Activated CD4-positive, alpha-beta T cell treated with anti-CD3 and anti-CD28 coated beads, Interleukin-2, amount 50 U/mL, for 16 hours (primary cell): ENCODE measurements at regions not wholly inside any gene's neighbourhood (a gene's known extent, or its start where the extent isn't known, plus 50 kb on each side); places are given as distances from the start of the nearest gene placed in this dataset.

Experiments used
- DNase-seq: peaks from one replicate; pipeline ENCODE4 v3.0.0-alpha.2; 2020

GRCh38 chr9:118609355-118610044 lies 759.7 kb downstream of the BRINP1 start:
- no peak for DNase-seq

DNA sequence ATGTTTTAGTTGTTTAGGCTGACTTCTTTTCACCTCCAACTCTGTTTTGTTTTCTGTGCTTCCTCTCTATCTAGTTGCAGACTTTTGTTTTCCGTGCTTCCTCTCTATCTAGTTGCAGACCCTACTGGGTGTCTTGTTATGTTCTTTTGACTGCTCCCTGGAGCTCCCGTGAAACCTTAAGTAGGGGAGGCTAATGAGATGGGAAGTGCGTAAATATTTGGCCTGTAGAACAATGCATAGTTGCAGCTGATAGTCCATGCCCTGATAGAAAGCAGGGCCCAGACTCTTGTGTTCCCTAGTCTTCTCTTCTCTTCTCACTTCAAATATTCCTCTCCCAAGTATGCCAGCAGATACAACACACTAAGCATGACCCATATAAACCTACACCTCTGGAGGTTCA lies 757.0 kb downstream of the BRINP1 start:
- no peak for DNase-seq

- DNase-seq = no peak
Measured at GRCh38 chr9:118613996-118614395, 755.2 kb downstream of the BRINP1 start.

DNA sequence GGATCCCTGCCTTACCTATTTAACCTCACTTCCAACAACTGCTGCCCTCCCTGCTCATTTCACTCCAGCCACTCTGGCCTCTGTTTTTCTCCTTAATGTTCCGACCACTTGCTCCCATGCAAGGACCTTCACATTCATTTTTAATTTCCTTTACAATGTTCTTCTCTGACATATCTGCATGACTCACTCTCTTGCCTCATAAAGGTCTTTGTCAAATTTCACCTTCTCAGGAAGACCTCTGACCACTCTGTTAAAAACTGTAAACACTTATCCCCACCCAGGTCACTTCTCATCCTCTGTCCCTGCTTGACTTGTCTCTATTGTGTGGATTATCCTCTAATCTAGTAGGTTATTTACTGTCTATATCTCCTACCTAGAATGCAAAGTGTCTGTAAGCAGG lies 751.2 kb downstream of the BRINP1 start:
- DNase-seq = no peak

DNA sequence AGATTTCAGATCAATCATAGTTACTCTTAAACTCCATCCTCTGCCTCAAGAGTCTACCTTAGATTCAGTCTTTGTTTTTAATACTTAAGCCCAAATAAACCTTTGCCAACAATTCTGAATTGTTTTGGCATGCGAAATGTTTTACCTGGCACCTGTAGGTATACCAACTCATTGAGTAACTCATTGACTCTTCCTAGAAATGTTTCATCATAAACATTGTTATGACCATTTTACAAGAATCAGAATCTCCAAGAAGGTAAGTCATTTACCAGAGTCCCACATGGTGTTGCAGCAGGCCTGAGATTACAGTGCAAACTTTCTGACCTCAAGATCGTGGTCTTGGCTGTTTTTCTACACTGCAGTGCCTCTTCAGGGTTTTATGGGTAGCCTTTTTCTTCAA lies 750.4 kb downstream of the BRINP1 start:
- no peak for DNase-seq

GRCh38 chr9:118624608-118625007 lies 744.6 kb downstream of the BRINP1 start:
- no peak for DNase-seq

DNA sequence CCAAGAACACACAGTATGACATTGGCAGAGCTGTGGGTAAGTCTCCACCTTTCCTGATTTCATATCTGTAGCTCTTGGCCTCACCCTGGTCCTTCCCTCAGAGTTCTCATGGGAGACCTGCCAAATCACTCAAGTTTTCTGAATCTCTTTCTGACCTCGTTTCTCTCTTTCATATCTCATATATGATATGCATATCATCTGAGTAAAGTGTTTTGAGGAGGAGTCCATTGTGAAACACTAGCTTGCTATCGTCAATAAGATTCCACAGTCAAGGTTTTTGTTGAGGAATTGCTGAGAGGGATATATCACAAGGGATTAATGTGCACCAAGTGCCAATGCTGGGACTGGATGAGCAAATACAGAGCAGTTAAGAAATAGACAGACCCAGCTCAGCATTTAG lies 739.2 kb downstream of the BRINP1 start:
- no peak for DNase-seq

DNA sequence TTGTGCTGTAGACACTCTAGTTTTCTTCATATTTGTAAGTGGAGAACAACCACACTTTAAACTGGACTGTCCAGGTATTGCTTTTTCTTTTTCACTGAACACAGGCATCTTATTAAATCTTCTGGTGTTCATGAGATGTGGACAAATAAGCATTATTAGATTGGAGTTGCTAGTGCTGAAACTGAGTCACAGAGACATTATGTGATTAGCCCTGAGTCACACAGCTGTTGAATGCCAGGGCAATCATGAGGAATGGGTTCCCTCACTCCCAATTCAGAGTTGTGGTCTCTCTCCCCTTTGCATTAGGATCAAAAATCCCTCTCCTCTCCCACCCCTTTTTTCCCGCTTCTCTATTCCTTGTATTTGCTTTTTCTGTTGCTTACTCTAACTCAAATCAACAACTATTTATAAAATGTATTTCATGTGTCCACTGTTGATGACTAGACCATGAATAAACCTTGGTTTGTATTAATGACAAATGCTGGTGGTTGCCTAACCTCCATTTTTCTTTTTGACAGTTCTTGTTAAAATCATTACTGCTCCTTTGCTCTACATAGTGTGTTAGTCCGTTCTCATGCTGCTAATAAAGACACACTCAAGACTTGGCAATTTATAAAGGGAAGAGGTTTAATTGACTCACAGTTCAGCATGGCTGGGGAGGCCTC lies 738.2 kb downstream of the BRINP1 start:
- no peak for DNase-seq

GRCh38 chr9:118631956-118632355 lies 737.3 kb downstream of the BRINP1 start:
- DNase-seq = no peak

- no peak for DNase-seq
Measured at GRCh38 chr9:118635416-118635815, 733.8 kb downstream of the BRINP1 start.

DNA sequence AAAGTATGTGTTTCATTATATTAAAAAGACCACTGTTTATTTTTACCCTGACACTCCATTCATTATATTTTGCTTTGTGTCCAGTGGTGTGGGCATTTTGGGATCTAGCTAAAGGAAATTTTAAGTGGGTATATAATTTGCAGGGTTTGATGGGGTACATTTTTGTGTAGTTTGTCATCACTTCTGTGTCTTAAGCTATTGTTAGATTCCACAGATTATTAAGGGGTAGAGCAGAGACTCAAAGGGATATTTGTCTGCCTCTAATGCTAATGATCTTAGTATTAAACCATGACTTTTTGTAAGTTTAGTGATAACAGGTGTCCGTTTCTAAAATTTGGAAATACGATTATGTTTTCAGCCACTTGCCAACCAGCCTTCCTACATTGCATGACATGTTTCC lies 731.6 kb downstream of the BRINP1 start:
- no peak for DNase-seq

GRCh38 chr9:118640836-118641560 lies 728.2 kb downstream of the BRINP1 start:
- no peak for DNase-seq

GRCh38 chr9:118643118-118643517 lies 726.1 kb downstream of the BRINP1 start:
- DNase-seq = no peak

GRCh38 chr9:118644066-118644465 lies 725.2 kb downstream of the BRINP1 start:
- DNase-seq = no peak

GRCh38 chr9:118647331-118647730 lies 721.9 kb downstream of the BRINP1 start:
- DNase-seq = no peak

DNA sequence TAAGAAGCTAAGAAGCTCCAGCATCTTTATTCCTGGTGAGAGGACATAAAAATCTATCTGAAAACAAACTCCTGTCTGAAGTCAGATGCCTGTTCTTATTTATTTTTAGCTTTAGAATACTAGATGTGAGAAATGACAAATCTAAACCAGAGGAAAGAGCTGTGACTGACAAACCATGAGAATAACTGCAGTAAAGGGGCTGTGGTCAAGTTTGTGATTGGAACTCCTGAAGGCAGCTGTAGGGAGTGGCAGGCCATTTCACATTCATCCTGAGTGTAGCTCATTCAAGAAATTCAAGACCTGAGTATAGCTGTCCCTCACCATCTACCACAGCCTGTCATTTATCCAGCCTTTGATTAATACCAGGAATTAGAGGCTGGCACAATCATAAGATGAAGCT lies 718.8 kb downstream of the BRINP1 start:
- DNase-seq = no peak

DNA sequence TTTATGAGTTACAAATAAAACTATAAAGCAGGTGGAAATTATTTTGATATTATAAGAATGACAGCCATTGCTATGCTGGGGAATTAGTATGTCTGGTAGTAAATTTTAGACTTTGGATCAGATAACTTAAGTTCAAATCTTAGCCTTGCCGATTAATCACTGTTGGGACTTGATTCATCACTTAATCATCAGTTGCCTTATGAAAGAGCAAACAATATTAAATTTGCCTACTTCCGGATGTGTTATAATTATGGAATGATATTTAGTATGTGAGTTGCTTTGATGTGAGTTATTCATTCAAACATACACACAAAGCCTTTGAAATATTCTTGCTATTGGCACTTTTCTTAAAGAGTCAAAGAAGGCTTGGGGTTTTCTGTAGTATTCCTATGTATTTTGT lies 717.7 kb downstream of the BRINP1 start:
- DNase-seq = no peak

GRCh38 chr9:118652258-118652657 lies 717.0 kb downstream of the BRINP1 start:
- no peak for DNase-seq

DNA sequence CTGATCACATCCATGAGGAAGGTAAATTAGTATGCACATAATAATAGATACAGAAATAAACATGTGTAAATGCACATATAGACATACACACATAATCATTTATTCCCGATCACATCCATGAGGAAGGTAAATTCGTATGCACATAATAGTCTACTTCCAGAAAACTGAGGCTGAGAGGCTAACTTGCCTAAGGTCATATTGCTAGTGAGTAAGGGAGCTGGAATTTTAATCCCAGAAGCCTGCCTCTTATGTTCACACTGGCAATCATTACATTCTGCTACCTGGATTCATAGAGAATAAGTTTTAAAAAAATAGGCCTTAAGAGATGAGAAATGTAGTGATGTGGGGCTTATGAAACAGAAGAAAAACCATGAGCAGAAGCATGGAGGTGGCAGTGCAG lies 716.3 kb downstream of the BRINP1 start:
- no peak for DNase-seq

- no peak for DNase-seq
Measured at GRCh38 chr9:118659011-118659410, 710.2 kb downstream of the BRINP1 start.

- DNase-seq = no peak
Measured at GRCh38 chr9:118665226-118665919, 703.9 kb downstream of the BRINP1 start.

GRCh38 chr9:118670011-118670953 lies 699.0 kb downstream of the BRINP1 start:
- DNase-seq = no peak
